ENCODE measurements at regions not wholly inside any gene's neighbourhood (a gene's known extent, or its start where the extent isn't known, plus 50 kb on each side); places are given as distances from the start of the nearest gene placed in this dataset. TPM values are rescaled to one million over a fixed set of nuclear protein-coding genes. Genes with fewer than 3 reads are reported as not detected.

DNA sequence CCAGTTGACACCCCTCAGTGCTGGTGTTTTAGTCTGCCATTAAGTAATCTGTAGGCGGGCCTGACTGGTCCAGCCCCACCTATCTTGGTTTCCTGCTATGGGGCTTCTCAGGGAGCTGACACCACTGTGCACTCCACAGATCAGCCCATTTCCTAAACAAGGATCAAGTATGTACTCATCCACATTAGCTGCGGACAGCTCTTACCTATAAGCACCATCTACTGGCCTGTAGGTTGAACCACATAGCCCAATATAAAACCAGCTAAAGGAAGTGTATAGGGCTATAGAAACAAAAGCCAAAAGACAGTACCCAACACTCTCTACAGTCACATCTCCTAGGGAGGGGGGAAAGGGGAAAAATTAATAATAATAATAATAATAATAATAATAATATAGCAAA, 353.5 kb upstream of the CXorf51B start:
- Histone ChIP-seq H3K4me1 (no peaks in the 10 kb centered on the region), H3K36me3 (no peaks in the 10 kb centered on the region), H2AFZ (replicated peaks) (no peak overlapping the region), H3K27me3 (no peaks in the 10 kb centered on the region), H3K9me3 (ENCODE audit: low read depth) (no peaks in the 10 kb centered on the region), H3K9ac (no peak overlapping the region), H3K4me3 (no peak overlapping the region), H4K20me1 (ENCODE audit: low read depth) (no peaks in the 10 kb centered on the region), H3K79me2 (ENCODE audit: low read depth) (no peaks in the 10 kb centered on the region), H3F3A (ENCODE audit: low read depth) (no peaks in the 10 kb centered on the region), H3K27ac (no peak overlapping the region), H3K4me2 (no peak overlapping the region)
- Mint-ChIP-seq H3K4me1 (no peaks in the 10 kb centered on the region), H3K27me3 (ENCODE audit: insufficient read depth, low read depth) (no peaks in the 10 kb centered on the region), H3K27ac (no peak overlapping the region), H3K36me3 (no peaks in the 10 kb centered on the region), H3K4me3 (no peak overlapping the region), H3K9me3 (no peaks in the 10 kb centered on the region)
- TF ChIP-seq EZH2phosphoT487 (IDR thresholded peaks at IDR 0.05) = no peak
- TF ChIP-seq EZH2 (IDR thresholded peaks at IDR 0.05) = no peak
- TF ChIP-seq, protein P1, sequence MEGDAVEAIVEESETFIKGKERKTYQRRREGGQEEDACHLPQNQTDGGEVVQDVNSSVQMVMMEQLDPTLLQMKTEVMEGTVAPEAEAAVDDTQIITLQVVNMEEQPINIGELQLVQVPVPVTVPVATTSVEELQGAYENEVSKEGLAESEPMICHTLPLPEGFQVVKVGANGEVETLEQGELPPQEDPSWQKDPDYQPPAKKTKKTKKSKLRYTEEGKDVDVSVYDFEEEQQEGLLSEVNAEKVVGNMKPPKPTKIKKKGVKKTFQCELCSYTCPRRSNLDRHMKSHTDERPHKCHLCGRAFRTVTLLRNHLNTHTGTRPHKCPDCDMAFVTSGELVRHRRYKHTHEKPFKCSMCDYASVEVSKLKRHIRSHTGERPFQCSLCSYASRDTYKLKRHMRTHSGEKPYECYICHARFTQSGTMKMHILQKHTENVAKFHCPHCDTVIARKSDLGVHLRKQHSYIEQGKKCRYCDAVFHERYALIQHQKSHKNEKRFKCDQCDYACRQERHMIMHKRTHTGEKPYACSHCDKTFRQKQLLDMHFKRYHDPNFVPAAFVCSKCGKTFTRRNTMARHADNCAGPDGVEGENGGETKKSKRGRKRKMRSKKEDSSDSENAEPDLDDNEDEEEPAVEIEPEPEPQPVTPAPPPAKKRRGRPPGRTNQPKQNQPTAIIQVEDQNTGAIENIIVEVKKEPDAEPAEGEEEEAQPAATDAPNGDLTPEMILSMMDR (IDR thresholded peaks at IDR 0.05) = peak; percentile 15
- no peak for DNase-seq (ENCODE audit: low spot score)

DNA sequence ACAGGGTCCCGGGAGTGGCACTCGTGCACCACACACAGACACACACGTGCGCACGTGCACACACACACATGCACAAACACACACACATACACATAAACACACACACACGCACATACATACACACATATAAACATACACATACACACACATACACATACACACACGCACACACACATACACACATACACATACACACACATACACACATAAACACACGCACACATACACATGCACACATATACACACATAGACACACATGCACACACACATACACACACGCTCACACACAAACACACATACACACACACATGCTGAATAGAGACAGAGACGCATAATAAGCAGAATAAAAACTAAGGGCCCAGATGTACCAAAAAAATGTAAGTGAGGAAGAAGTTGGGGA, 332.2 kb upstream of the CXorf51B start:
- no peaks in the 10 kb centered on the region for H3K4me1 ChIP-seq
- H3K9ac ChIP-seq = no peak overlapping the region
- TF ChIP-seq EZH2phosphoT487 (IDR thresholded peaks at IDR 0.05) (no peak), EZH2 (IDR thresholded peaks at IDR 0.05) (no peak)
- TF ChIP-seq, protein P1 (IDR thresholded peaks at IDR 0.05) = no peak
- Mint-ChIP-seq H3K4me3 (no peak overlapping the region), H3K27ac (no peak overlapping the region), H3K36me3 (no peaks in the 10 kb centered on the region), H3K9me3 (peaks cover 7% of the 10 kb centered on the region), H3K27me3 (ENCODE audit: insufficient read depth, low read depth) (peaks cover 2% of the 10 kb centered on the region), H3K4me1 (no peaks in the 10 kb centered on the region)
- H3K79me2 ChIP-seq (ENCODE audit: low read depth) = no peaks in the 10 kb centered on the region
- H4K20me1 ChIP-seq (ENCODE audit: low read depth) = no peaks in the 10 kb centered on the region
- H3F3A ChIP-seq (ENCODE audit: low read depth) = no peaks in the 10 kb centered on the region
- no peak overlapping the region for H3K4me3 ChIP-seq
- no peak overlapping the region for H2AFZ ChIP-seq (replicated peaks)
- H3K4me2 ChIP-seq = no peak overlapping the region
- H3K9me3 ChIP-seq (ENCODE audit: low read depth) = peaks cover 5% of the 10 kb centered on the region
- H3K36me3 ChIP-seq = no peaks in the 10 kb centered on the region
- DNase-seq (ENCODE audit: low spot score) = no peak
- no peak overlapping the region for H3K27ac ChIP-seq
- H3K27me3 ChIP-seq = no peaks in the 10 kb centered on the region

DNA sequence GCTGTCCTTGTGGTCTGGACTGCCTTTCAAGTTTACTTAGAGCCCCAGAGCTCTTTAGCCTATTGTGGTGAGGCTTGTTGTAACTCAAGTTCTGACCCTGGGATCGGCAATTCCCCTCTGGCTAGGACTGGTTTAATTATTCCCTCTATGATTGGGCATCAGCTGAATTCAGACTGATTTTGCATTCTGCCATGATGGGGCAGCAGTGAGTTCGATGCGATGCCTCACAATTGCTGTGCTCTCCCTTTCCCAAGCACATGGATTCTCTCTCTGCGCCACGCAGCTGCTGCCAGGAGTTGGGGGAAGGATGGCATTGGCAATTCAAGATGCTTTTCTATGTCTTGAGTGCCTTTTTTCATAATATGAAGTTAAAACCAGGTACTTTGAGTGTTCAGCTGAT, 327.8 kb upstream of the CXorf51B start:
- H3K27me3 Mint-ChIP-seq (ENCODE audit: insufficient read depth, low read depth) = no peaks in the 10 kb centered on the region
- no peak overlapping the region for H2AFZ ChIP-seq (replicated peaks)
- no peaks in the 10 kb centered on the region for H3K79me2 ChIP-seq (ENCODE audit: low read depth)
- no peak overlapping the region for H3K9ac ChIP-seq
- H3K9me3 Mint-ChIP-seq = peaks cover 6% of the 10 kb centered on the region
- H3K4me1 ChIP-seq = no peaks in the 10 kb centered on the region
- no peak overlapping the region for H3K27ac Mint-ChIP-seq
- H3F3A ChIP-seq (ENCODE audit: low read depth) = no peaks in the 10 kb centered on the region
- H3K36me3 Mint-ChIP-seq = no peaks in the 10 kb centered on the region
- H3K4me3 ChIP-seq = no peak overlapping the region
- H3K9me3 ChIP-seq (ENCODE audit: low read depth) = peaks cover 6% of the 10 kb centered on the region
- H3K27me3 ChIP-seq = no peaks in the 10 kb centered on the region
- peak; percentile 3 for DNase-seq (ENCODE audit: low spot score)
- H3K27ac ChIP-seq = no peak overlapping the region
- no peaks in the 10 kb centered on the region for H3K36me3 ChIP-seq
- H4K20me1 ChIP-seq (ENCODE audit: low read depth) = no peaks in the 10 kb centered on the region
- TF ChIP-seq, protein P1 (IDR thresholded peaks at IDR 0.05) = no peak
- no peak for TF ChIP-seq EZH2 (IDR thresholded peaks at IDR 0.05)
- no peak for TF ChIP-seq EZH2phosphoT487 (IDR thresholded peaks at IDR 0.05)
- no peak overlapping the region for H3K4me3 Mint-ChIP-seq
- H3K4me1 Mint-ChIP-seq = no peaks in the 10 kb centered on the region
- no peak overlapping the region for H3K4me2 ChIP-seq

Small RNA genes lying in the stretch of these regions (small RNA-seq; reads per million reads assigned to genes)
- gene RNA5SP517 = not detected
